ENCODE measurements at regions not wholly inside any gene's neighbourhood (a gene's known extent, or its start where the extent isn't known, plus 50 kb on each side); places are given as distances from the start of the nearest gene placed in this dataset.
"Not testable (repeated sequence)": the region's sequence is repeated elsewhere in the genome, so short reads cannot be mapped to it uniquely, and the experiment has no call there.

DNA sequence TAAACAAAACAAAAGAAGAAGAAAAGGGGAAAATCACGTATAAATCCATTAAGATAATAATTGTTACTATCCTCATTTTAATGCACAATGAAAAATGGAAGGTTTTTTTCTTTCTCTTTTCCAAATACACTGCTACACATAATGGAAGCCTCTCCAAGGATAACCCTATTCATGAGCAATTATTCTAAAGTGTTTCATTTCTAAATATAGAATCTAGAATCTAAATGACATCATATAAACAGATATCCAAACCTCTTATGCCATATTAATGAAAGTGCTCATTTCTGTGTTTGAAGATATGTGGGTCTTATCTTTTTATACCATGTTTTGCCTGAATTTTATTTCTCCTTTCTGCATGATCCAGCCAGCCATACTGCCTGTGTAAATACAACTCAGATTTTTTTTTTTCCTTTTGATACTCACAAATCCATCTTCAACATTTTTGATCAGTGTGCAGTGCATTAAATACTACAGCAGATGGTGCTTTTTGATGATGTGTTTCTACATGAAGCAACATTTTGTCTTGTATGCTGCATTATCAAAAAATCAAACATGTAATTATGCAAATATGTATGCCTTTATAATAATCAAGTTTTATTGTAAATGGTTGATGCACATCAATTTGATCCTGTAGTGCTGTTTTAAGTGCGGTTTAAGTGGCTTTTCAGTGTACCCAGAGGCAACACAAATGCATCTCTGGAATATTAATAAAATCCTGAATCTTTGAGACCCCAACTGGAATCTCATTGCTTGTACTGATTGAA is 625.6 kb upstream of the PTBP2 start:
- no peak for DNase-seq

DNA sequence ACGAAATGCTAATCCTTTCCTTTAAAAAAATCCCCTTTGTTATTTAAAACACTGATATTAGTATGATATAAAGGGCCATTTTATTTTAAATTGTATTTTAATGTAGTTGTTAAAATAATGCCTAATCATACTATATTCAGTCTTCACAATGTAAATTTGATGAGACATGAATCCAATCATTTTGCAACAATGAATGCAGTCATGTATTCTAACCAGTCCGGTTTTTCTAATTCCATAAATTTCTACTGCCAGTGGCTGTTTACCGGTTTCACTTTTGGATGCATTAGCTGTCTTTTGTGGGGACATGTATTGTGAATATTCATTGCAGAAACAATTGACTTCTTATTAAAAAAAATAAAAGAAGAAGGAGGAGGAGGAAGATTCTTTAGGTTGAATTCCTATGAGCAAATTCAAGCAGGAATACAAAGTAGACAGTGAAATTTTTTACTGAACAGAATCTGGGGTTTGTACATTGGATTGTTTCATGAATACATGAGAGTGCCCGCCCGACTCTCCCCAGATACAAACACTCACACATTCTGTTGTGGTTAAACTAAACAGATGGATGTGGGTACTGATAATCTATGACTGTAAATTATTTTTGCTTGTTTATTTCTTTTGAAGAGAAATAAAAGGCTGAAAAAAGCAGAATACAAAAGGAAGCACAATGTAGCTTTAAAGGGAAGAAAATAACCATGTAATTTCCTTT is 624.8 kb upstream of the PTBP2 start:
- DNase-seq, result no peak

DNA sequence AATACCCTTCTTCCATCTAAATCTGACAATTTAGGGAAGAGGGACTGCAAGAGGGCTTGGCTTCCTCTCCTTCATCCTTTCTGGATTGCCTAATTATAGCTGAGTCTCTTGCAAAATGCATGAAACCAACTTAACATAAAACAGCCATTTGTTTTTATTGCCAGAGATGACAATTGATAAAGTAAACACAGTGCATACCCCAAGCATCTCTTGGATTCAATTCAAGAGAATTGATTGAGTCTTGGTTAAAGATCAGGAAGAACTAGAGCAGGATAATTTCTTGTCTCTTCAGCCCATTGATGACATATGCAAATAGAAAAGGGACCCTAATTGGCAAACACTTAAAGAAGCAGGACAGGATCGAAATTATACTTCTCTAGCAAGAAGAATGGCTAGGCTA is 617.1 kb upstream of the PTBP2 start:
- no peak for DNase-seq

DNA sequence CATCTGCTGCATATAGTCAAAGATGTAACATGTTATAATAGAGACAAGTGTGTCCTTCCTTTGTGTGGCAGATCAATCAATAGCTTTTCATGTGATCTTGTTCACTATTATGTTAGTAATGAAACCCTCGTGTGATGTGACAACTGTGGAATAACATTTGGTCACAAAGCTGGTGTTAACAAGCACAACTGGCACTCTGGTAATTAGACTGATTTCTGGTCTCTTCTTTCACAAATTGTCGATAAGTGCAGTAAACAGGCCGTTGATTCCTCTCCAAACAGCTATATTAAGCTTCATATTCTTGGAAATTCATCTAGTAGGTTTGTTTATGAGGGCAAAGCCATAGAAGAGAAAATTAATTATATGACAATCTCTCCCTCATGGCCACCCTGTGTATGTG is 616.7 kb upstream of the PTBP2 start:
- no peak for DNase-seq

DNA sequence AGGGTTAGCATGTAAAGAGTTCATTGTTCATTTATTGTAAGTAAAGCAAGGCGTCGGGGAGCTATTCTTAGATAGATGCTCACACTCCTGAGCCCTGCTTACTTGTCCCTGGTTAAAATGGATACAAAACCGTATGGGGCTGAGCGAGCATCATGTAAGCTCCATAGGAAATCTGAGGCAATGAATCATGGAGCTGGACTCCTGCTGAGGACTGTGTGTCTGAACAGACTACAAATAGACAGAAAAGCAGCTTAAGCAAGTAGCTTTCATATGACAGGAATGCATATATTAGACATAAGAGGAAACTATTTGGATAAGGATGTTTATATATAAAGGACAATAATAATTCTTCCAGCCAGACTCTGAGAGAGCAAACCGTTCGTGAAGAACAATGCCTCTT is 604.9 kb upstream of the PTBP2 start:
- no peak for DNase-seq

DNA sequence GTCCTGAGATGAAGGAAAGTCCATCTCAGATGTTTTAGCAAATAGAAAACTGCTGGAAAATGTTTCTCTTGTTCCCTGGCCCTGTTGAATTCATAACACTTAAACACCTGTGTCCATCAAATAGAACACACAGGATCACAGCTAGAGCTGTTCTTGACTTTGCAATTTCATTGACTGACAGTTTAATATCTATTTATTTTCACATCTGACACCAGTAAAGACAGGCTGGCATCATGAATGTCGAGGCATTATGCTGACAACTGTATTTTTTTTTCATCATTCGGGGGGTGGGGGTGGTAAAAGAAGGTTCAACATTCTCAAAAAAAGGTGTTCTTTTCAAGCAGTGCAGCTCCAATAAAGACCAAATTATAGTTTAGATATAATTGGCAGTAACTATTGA is 591.2 kb upstream of the PTBP2 start:
- DNase-seq, result no peak

DNA sequence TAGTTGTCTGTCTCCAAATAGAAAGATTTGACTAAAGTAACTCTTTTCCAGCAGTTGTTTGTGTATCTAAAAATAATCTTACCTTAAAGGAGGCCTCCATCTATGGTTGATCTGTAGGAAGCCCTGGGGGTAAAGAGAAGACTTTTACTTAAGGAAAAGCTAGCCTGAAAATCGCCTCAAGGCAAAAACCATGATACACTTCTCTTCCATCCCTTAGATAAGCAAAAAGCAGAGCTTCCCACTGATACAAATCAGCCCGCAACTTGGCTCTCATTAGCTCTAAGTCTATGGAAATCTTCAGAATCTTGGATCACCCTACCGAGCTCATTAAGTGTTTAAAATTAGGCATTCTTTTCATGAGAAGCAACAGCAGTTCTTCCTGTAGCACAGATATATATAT is 576.9 kb upstream of the PTBP2 start:
- no peak for DNase-seq

DNA sequence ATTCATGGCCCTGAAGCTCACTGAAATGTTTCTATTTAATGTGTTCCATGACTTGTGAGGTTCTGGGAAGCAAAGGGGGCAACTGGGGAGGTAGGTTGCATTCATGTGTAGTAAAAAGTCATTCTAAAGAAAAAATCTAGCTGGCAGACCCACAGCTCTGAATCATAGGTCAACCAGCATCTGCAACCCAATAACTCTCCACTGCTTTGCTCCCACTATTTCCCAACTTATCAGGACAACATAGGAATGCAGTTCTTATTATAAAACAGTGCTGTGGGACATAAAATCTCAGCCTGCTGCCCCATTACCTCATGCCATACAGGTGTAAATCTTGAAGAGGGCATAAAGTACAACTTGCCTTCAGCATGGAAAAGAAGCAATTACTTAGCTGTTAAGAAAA is 576.1 kb upstream of the PTBP2 start:
- DNase-seq, result no peak

DNA sequence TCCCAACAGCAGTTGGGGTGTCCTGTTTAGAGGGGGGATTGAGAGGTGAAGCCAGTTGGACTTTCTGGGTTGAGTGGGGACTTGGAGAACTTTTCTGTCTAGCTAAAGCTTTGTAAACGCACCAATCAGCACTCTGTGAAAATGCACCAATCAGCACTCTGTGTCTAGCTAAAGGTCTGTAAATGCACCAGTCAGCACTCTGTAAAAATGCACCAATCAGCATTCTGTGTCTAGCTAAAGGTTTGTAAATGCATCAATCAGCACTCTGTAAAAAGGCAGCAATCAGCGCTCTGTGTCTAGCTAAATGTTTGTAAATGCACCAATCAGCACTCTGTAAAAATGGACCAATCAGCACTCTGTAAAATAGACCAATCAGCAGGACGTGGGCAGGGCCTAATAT is 568.6 kb upstream of the PTBP2 start:
- not testable (repeated sequence) for DNase-seq

DNA sequence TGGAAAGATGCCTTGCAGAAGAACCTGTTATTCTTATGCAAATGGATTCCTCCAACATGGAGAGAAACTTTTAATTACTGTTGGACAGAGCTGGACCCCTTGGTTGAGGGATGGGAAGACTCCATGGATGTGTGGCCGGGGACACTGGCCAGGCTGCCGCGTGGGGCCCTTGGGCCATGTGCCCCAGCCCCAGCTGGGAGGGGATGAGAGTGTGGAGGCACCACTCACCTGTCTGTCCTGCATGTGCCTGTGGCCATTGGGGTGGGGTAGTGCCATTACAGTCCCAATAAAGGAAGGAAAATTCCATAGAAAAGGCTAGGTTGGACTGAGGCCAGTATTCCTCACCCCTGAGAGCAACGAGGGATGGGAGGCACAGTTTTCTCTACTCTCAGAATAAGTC is 564.5 kb upstream of the PTBP2 start:
- no peak for DNase-seq

DNA sequence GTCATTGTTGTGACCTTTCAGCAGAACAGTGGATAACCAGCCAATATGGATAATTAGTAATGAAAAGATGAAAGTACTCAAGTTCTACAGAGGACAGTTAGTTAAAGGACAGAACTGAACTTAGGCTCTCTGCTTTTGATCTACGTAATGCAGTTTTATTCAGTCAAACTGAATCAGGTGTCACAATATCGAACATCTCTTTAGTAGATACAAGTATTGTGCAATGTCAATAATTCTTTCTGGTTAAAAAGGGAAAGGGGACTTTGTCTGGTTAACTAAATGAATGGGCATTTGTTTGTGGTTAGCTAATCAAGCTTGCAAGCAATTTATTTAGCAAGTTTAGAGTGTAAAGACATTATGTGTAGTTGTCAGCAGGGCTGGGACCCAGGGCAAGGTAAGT is 562.2 kb upstream of the PTBP2 start:
- DNase-seq, result no peak

DNA sequence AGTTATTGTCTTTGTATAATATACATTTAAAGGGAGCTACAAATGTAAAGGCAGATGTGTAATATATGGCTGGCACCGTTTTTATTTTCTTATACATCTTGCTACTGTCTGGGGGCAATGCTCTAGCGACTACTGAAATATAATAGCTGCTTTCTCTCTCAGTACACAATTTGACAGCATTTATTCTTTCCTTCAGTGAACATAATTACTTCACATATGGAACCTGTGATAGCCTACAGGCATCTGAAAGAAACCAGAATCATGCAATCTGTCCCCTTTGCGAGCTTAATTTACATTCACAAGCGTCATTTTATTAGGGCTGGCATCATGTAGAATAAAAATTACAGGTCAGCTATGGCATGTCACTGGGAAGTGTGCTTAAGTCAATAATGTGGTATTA is 557.5 kb upstream of the PTBP2 start:
- no peak for DNase-seq

DNA sequence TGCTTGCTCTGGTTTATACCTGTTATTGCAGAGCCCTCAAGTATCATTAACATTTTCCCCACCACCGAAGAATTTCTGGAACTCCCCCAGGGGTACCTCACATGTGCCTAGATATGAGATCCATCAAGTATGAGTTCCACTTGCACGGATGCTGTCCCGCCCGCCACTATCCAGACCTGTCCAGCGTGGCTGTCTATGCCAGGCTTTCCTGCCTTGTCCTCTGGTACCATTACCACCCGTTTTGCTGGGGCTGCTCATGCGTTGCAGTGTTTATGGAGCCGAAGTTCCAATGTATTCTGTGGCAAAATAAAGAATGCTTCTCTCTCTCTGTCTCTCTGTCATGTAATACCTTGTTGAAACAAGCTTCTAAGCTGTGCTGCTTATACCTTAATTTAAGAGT is 543.5 kb upstream of the PTBP2 start:
- DNase-seq, result no peak

DNA sequence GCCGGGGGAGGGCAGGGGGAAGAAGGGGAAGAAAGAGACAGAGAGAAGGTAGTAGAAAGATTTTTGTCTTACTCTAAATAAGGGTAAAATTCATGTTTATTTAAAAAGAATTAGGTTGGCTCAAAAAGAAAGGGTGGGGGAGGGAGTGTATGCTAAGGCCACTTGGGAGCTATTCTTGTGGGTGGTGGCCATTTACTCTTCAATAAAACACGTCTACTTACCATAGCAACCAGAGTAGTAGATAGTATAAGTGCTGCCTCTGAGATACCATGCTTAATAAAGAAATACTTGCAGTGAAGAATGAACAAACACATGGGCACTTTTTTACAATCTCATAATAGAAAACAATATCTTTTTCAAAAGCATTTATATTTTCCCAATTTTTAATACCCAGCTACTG is 538.1 kb upstream of the PTBP2 start:
- no peak for DNase-seq

DNA sequence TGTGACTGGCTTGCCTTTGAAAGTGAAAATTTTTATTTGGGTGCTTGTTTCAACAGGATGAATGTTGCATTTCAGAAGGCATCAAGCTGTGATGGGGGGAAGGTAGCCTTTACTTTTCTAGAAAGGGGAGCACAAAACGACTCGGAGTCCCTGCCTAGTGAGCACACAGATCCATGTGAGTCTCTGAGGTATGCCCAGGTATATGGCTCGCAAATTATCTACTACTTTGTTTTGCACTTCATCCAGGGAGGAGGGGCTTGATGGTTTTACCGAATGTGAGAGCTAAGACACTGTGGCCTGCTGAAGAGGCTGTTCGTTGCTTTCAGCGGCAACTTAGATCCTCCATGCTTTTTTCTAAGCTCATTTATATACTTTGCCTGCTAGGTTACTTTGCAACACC is 537.7 kb upstream of the PTBP2 start:
- no peak for DNase-seq

DNA sequence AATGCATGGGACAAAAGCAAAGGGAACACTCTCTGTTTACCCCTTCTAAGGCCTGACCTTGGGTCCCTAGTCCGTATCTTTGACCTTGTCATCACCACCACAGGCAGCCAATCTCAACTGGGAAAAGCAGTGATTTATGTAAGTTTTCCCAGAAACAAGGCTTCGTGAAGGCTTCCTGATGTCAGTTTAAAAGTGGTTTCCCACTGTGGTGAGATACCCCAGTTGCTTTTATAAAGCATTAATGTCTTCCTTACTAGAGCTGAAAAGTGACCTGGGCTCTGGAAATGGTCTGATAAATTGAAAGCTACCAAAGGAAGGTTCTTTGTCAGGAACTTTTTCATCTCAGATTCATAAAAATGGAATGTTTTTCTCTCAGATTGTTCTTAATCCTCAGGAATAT is 536.4 kb upstream of the PTBP2 start:
- DNase-seq, result no peak

DNA sequence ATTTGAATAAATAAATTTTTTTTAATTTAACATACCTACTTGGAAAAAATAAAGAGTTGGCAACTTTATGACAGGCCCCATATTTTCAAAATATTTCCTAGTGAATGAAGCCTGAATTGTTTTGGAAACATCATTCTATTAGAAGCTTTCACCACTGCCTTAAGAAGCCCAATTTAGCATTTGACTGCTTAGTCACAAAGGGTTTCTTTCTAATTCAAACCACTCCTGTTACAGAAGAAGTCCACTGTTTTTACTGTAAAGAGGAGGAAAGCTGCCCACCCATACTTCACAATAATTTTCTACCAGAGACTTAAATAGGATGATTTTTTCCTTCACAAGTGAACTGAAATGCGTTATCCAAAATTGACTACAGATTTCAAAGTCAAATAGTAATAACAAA is 534.6 kb upstream of the PTBP2 start:
- DNase-seq, result no peak

DNA sequence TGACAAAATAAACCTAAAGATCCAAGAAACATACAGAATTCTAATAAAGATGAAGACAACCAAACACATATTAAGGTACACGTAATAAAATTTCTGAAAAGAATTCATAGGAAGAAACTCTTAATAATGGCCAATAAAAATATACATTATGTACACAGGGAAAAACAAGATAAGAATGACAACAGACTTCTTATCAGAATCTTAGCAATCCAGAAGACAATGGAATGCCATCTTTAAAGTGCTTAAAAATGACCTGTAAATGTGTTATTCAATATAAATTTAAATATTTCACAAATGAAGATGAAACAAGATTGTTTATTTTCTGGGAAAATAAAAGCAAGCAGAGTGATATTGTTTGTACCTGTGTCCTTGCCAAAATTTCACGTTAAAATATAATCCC is 530.4 kb upstream of the PTBP2 start:
- DNase-seq, result no peak

DNA sequence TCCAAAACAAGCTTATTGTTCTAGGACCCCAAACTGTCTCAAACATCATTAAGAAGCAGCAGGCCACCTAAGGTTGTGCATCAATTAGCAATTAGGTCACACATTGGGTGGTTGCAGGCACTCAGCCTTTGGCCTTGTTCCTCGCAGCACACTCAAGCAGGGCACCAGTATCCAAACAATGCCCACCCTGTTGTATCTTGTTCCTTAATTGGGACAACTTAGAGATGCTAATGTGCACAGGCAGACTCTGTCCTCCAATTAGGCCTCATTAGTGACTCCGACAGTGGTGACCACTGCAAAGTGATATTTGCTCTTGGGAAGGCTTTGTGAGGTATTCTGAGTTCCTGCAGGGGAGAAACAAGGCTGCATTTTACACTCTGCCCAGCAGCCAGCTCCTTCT is 515.1 kb upstream of the PTBP2 start:
- DNase-seq, result no peak

DNA sequence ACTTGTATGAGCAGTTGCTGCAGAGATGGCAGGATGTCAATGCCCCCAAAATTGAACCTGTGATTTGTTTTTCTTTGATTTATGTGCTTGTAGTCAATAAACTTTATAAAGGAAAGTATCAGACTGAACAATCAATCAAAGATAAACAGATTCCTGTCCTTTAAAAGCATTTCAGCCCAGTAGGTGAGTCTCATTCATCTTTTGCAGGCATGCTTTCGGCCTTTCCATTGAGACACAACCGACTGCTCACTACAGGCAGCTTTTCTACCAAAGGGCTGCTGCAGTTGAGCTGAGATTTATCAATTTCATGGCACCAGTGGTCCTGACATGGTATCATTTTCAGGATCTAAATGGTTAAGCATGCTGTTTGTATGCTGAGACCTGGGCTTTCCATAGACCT is 513.6 kb upstream of the PTBP2 start:
- DNase-seq, result no peak

DNA sequence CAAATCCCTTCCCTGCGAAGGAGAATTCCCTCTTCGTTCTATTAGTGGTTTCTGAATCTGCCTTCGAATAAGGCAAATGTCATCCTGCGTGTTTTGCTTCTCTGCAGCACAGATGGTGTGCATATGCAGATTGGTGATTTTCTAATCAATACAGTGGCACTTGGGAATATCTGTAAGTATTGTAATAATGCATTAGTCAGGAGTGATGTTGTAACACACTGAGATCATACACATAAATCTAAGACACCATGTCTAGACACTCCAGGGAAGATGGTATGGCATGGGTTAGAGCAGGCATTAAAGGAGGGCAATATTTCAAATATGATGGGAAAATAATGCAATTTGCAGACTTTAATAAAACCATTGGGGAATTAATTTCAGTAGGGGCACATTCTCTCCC is 513.2 kb upstream of the PTBP2 start:
- no peak for DNase-seq

DNA sequence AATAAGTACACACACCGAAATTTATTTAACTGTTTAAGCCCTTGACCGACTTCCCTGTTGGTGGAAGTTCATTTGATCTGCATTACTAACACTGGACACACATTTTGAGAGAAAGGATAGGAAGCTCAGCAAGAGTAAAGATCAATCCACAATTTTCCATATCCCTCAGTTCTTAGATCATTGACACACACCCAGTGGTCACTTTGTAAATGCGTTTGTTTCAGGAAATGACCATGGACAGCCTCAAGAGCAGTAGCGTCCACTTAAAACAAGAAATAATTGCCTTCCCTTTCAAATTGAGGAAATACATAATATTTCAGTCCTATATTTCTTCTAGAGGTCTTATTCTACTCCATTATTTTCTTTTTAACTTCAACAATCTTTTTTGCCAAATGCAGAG is 511.5 kb upstream of the PTBP2 start:
- DNase-seq, result no peak

DNA sequence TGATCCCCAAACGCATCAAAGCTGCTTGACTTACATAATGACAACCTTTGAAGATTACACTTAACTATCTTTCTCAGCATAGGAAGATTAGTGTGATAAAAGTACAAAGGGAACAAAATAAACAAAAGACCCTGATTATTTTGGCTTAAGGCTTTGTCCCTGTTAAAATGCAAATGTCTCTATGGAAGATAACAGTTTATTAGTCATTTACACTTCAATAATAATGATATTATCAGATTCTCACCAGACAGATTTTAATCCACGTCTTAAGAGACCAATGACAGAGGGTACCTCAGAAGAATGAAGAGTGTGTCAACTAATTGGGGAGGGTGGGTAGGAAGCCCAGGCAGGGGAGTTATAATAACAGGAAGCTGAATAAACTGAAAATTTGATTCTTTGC is 510.4 kb upstream of the PTBP2 start:
- DNase-seq, result no peak

DNA sequence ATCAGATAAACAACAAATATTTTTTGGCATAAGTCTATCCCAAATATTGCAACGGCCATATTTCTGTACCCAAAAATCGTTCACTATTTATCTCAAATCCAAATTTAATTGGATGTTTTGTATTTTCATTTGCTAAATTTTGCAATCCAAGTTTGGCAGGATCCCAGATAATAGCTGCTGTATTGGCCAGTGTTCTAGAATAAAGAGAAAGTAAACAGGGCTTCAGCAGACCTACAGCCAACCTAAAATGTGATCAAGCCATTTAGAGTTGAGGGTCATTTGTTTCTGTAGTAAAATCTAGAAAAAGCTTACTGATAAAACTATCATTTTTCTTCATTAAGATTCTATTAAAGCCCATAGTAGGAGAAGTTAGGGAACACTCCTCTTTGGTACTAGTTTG is 506.6 kb upstream of the PTBP2 start:
- no peak for DNase-seq

DNA sequence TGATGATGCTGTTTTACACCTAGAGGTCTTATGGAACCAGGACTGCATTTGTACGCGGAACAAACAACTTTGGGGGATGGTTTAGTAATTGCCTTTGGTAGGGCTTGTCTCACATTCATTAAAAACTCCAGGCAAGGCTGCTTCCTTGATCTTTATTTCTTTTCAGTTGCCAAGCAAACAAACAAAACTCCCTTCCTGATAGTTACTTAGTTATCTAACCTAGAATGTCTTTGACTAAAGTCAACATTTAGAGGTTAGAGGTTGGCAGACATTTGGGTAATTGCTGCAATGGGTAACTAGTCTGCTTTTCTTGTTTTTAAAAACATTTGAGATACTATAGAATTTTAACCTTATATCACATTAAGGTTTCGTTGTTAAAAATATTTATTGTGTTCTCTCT is 500.9 kb upstream of the PTBP2 start:
- no peak for DNase-seq
